Gastrocnemius medialis (tissue), 4 donors: ENCODE measurements at regions not wholly inside any gene's neighbourhood (a gene's known extent, or its start where the extent isn't known, plus 50 kb on each side); places are given as distances from the start of the nearest gene placed in this dataset.

Experiments used
- CTCF ChIP-seq, 5 experiments: fragments of 450-650 bp in 3 of 5; fragments of 200-600 bp in 2 of 5; sonication (generic) in 2 of 5; IDR thresholded peaks in 4 of 5; conservative IDR thresholded peaks in 1 of 5; 1 replicate in 4 of 5; 2 replicates in 1 of 5; pipeline ENCODE4 v1.5.1; 2016 to 2019; ENCODE audit warnings: antibody characterized with exemption in 5 of 5, mild to moderate bottlenecking in 3 of 5, moderate library complexity in 3 of 5
- POLR2A ChIP-seq, 2 donors: fragments of 450-650 bp; IDR thresholded peaks; one replicate each; pipeline ENCODE4 v1.6.1; 2017; ENCODE audit warnings: antibody characterized with exemption in 2 of 2, mild to moderate bottlenecking in 2 of 2, moderate library complexity in 2 of 2

- TF ChIP-seq CTCF (IDR thresholded peaks at IDR 0.05 in 4 of 5, conservative IDR thresholded peaks at IDR 0.05 in 1 of 5) (no peak), POLR2A (IDR thresholded peaks at IDR 0.05) (no peak)
Observed at GRCh38 chr5:72692651-72693442, 123.6 kb upstream of the TNPO1 start.
